GM19395 (cell line): ENCODE measurements at regions not wholly inside any gene's neighbourhood (a gene's known extent, or its start where the extent isn't known, plus 50 kb on each side); places are given as distances from the start of the nearest gene placed in this dataset.
"Not testable (repeated sequence)": the region's sequence is repeated elsewhere in the genome, so short reads cannot be mapped to it uniquely, and the experiment has no call there.

Experiments used
- ATAC-seq: cut with Tn5 transposase; IDR thresholded peaks from one replicate; pipeline ENCODE4 v1.9.1; 2021; ENCODE audit warnings: mild to moderate bottlenecking, moderate library complexity; ENCODE audit not compliant: unreplicated experiment

DNA sequence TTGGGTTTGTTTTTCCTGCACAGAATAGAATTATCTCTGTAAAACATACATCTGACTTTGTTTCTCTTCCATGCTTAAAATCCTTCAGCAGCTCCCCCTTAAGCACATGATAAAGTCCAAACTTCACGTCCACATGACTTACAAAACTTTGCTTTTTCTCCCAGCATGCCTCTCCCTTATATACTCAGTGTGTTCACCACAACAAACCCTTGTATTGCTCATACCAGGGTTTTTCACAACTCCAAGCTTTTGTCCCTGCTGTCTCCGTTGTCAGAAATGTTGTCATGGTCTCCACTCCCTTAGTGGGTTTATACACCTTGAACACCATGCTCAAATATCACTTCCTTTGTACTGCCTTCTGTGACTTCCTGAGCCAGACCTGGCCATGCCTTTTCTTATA is 91.1 kb upstream of the MITF start:
- ATAC-seq, result no peak

DNA sequence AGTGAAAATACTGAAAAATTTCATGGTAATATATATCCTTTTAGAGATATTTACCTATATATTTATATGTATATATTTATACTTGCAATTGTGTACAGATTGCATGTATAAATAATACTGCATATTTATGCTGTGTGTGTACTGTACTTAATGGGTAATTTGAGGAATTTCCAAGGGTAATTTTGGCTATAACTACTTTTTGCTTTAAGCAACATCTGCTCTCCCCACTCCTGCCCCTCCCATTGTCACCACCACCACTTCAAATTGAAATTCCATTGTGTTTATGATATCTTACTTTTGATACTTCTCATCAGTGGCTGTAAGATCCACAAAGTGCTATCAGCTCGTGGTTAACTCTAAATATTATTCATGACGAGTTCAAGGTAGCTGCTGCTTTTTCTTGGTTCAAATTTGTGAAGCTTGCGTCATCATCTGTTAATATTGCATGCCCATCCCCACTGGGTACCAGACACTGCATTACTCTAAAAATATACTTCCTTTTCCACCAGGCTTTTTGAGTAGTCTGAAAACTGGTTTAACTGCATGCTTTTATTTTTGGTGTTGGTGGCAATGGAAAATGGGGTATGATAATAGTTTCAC is 91.7 kb upstream of the MITF start:
- ATAC-seq, result no peak

DNA sequence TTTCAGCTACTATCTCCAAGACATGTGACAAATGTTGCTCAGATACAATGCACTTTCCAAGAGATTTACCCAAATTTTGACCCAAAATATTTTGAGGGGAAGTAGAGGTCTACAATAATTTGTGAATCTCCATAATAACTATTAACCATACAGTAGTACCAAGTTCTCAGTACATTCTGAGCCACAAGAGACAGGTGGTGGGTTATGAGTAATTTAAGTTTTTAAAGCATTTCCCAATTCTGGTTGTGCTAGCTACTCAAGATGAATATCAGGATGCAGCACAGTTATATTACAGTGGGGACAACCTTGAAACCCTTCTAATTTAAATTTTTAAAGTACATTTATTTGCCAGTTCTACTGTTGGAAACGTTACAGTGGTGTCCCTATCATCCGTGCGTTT is 92.2 kb upstream of the MITF start:
- ATAC-seq, result no peak

DNA sequence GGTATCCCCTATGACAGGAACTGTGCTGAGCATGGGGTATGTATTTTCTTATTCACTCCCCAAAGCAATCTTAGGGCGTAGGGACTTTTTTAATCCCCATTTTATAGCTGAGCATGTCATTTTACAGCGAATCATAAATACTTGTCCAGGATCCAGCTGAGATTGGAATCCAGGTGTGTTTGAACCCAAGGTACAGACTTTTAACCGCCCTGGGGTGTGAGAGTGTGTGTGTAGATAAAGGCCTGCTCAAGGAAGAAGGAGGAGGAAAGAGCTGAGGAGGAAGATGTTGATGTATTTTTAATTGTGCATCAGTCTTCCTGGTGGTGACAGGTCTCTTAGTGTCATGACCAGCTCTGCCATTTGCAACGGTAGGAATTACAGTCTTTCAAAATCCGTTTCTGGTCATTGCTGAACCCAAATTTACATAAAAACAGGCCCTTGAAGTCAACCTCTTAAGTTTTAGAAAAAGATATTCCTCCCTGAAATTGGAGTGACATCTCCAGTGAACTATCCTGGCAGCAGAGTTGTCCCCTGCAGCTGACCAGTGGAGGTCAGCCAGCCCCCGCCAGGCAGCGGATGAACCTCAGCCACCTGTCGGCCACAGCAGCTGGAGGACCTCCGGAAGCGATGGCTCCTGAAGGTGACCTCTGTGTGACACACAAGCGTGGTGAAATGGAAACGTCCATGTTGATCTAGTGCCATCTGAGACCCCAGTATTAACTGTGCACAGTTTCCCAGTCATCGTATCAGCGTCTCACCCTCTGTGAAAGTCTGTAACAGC is 92.8 kb upstream of the MITF start:
- ATAC-seq, result no peak

DNA sequence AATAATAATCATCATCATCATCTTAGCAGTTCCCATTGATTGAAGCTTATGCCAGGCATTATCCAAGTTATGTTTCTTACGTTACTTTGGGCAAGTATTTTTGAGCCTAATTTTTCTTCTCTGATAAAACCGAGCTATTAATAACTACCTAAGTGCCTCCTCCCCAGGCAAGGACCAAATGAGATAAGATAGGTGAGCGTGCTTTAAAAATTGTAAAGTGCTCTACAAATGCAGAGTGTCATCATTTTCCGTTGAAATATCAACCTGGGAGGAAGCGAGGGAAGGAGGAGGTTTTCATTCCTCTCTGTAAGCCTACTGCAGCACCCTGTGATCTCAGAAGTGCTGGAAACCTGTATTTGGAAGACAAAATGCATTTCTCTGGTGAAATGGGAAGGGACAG is 96.7 kb upstream of the MITF start:
- no peak for ATAC-seq

DNA sequence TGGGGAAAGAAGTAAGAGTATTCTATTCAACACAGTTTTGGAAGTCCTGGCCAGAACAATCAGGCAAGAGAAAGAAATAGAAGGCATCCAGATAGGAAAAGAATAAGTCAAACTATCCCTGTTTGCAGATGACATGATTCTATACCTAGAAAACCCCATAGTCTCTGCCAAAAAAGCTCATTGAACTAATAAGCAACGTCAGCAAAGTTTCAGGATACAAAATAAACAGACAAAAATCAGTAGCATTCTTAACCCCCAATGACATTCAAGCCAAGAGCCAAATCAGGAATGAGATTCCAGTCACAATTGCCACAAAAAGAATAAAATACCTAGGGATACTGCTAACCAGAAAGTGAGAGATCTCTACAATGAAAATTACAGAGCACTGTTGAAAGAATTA is 99.4 kb upstream of the MITF start:
- no peak for ATAC-seq

DNA sequence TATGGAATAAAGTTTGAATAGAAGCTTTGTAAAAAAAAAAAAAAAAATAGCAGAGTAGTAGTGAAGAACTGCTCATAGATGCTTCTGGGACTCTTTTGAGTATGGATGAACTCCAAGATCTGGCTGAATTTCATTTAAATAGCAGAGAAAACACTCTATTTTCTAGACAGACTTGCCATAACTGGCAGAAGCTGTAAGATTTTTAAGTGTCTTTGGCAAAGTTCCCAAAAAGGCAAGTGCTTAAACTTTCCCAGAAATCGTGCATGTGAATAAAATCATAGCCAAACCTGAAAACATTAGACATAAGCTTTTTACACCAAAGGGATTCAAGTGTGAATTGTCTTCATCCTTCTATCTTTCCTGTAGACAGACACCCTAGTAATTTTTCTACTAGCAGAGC is 110.3 kb upstream of the MITF start:
- ATAC-seq, result no peak

DNA sequence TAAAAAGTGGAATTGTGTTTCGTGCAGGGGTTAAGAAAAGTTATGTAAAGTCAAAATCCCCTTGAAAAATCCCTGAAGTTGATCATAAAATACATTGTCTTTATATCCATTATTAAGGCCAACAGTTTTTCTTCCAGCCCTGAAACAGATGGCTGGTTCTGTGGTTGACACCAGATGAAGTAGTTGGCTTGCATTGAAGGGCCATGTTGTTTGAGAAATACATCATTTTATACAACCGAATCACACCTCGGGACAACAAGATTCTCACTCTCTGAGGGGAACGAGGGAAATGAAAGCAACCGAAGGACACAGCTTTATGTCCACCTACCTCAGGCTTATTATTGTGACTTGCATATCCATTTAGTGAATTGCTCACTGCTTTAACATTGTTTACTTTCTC is 126.0 kb upstream of the MITF start:
- no peak for ATAC-seq

DNA sequence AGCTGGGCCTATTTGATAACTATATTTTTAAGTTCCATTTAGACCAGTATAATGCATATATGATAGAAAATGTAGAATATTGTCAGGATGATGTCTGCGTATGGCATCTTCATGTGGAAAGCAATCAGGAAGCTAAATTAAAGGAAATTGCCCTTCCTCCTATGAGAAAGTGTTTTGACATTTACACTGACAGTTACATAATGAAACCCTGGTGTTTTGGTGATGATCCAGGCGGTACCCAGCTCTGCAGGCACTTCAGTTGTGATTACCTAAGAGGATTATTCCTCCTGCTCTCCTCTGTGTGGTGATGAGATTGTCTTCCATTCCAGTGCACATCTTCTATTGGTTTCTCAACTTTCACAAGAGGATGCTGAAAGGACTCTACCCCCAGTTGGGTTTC is 126.5 kb upstream of the MITF start:
- ATAC-seq, result no peak

DNA sequence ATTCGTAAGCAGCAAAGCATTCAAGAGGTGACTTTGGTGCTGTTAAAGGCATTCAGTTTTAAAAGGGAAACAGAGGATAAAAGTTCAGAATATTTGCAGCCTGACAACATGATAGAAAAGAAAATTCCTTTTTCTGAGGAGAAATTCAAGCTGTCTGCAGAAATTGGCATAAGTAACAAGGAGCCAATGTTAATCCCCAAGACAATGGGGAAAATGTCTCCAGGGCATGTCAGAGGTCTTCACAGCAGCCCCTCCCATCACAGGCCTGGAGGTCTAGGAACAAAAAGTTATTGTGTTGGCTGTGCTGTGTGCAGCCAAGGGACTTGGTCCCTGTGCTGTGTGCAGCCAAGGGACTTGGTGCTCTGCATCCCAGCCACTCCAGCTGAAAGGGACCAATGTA is 129.7 kb upstream of the MITF start:
- ATAC-seq, result not testable (repeated sequence)

DNA sequence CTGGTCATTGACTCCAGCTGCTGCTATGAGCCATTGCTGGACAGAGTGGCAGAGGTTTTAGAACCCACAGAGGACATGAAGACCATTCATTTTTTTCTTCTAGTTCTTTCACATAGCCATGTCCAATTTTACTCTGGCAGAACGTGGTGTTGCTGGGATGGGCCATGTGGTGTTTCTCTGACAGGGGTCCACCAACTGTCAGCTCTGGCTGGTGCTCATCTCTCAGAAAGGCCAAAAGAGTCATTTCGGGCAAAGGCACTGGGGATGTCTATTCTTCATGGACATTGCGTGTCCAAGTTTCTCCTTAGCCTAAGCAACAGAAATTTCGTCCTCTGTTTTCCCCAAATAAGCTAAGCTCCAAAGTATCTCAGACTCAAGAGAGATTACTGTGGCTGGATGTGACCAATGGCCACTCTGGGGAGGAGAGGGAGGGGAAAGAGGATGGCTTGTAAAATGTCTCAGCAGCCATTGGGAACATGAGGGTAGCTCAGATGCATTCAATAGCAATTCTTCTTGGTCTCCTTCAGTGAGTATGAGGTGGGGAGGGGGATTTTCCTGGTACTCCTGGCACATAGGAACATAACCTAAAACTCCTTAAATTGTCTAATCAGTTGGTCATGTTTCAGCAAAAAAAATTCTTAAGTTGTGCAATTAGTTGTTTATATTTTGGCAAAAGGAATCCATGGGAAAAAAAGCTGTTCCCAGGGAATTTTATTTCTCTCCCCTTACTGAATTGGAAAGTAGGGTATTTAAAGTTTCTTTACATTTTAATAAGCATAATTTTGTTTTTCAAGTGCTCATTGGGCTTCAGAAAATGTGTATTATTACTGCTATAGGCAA is 131.6 kb upstream of the MITF start:
- ATAC-seq, result no peak

DNA sequence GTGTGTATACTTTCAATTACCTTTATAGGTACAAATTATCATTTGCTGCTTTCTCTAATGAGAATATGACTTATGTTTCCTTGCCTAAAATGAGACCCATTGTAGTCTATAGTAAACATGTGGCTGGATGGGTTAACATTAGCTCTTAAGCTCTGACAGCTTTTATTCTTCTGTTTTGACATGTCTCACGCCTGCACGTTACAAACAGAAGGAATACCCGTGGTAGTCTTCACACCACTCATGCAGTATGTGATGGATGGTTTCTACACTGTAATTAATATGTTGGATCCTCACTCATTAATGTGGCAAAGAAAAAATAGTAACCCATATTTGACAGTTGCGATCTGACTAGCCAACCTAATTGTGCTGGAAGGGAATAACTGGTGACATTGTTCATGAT is 133.4 kb upstream of the MITF start:
- no peak for ATAC-seq

DNA sequence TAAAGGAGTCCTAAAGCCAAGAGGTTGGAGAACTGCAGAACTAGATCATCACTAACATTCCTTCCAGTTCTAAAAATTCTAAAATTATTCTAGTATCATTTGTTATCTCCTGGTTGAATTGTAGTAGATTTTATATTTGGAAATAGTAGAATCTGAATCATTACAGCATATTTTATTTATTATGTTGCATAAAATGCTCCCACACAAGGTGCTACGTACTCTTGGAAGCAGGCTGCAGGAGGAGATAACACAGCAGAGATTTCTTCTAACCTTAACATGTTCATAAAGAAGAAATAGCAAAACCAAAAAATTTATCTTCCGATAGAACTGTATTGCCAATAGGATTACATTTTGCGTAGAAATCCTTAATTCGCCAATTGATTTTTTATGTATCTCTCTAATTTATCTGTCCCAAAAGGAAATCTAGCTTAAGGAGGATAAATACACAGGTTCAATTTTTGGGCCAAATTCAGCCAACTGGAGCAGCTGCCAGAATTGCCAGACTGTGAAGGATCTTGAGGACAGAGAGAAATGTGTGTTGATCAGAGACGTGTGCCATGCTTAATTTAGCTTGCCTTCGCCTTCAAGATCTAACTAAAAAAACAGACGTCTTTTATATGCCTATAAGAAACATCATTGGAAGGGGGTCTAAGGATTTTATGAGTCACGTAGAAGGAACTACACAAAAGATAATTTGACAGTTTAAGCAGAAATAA is 134.4 kb upstream of the MITF start:
- ATAC-seq, result no peak

DNA sequence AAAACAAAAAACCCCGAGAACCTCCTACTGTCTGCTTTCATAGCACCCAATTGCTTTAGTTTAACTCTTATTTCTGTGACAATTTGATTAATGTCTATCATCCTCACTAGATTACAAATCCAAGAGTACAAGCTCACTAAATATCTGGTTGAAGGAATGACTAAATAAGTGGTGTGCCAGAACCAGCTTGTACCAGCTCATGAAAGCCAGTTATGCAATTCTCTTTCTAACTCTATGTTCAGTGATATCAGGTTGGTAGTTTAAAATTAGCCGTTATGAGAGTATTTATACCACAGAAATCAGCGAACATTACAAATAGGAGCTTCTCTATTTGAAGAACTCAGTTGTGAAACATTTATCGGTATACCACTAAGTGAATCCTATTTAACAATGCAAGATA is 137.2 kb upstream of the MITF start:
- no peak for ATAC-seq

DNA sequence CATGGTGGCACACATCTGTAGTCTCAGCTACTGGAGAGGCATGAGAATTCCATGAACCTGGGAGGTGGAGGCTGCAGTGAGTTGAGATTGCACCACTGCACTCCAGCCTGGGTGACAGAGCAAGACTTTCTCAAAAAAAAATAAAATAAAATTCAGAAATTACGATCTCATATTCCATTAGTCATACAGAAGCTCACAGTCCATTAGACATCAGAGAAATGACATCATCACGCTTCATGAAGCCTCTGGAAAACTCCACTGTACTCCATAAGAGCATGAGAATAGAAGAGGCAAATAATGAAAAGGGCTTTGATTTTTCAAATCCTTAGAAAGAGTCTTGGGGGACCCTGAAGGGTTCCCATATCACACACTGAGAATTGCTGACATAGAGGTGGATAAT is 145.0 kb upstream of the MITF start:
- no peak for ATAC-seq

DNA sequence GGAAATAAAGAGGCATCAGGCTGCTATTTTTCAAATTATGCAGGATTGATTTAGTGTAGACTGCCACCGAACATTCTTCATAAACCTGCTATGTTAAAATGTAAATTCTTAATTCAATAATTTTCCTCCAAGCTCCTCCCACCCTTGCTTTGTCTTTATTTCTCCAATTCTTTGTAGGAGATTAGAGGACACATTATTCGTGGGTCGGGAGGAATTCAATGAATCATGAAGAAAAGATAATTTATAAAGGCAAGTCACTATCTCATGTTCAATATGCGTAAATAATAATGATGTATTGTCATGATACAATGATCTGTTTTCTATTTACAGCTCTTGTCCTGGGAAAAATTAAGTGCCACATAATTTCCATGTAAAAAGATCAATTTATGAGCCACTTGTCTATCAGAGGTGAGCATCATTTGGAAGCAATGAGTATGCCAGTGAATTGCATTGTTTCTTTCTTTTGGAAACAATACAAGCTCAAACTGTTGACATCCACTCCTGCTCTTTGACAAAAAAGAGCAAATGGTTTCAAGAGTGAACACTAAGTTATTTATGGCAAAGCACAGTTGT is 148.0 kb upstream of the MITF start:
- no peak for ATAC-seq

DNA sequence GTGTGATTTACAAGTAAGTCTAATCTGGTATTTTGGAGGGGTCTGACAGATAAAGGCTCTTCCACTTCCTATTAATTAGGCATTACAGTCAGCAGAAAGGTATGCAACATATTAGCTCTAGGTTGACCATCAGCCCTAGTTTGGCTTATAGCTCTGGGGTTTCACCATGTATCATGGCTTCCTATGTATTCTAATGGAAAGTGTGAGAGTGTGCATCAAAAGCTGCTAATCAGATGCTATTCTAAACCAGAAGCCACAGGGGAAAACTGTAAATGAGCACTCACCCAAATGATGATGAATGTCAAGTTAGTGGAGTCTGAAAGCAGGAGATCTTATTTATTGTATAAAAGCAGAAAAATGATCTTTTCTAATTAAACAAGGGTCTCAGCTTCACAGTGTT is 149.2 kb upstream of the MITF start:
- no peak for ATAC-seq

DNA sequence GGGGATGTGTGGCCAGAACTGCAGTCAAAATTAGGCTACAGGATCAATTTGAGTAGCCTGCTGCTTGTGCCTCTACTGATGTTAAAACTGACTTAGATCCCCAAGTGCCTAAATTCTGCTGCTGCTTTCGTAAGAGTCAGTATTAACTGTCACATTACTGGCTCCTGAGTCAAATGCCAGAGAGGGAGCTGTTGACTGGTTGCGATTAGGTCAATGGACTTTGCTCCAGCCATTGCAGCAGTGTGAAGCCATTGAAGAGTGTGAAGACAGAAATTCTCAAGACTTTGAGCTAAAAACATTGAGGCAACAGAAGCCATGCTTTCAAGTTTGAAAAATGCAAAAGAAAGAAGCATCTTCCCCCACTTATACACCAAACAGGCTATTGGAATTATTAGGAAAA is 151.1 kb upstream of the MITF start:
- ATAC-seq, result no peak

DNA sequence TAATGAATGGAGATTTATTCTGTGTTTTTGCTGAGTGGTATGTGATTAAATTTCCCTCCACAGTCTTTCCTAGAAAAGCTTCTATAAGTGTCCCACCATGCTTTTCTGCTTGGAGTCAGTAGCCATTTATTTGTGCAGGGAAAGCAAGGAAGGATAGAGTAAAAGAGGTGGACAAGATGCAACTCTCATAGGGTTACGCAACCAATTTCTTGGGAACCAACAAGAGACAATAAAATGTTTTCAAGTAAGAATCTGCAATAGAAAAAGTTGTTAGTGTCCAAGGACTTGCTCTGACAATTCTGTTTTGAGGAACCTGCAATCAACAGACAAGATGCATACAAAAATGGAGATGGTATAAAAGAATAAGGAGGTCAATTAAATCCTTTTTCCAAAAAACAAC is 153.8 kb upstream of the MITF start:
- ATAC-seq, result no peak

DNA sequence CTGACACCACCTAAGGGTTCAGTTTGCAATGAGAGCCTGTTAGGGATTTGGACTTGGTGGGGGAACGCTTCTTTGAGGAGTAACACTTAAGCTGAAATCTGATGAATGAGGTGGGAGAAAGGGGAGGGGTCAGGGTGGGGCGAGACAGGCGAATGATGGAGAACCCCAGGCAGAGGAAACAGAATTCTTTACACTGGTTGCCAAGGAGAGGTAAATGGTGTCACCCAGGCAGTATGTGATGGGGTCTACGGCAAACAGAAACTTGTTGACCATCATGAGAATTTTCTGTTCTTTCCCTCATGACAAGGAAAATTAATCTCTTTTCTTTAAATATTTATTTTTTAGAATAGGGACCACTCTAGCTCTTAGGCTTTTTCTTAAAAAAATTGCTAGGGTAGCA is 157.2 kb upstream of the MITF start:
- ATAC-seq, result no peak
